Glomerular endothelial cell (primary cell): ENCODE measurements at regions not wholly inside any gene's neighbourhood (a gene's known extent, or its start where the extent isn't known, plus 50 kb on each side); places are given as distances from the start of the nearest gene placed in this dataset.
"Not testable (repeated sequence)": the region's sequence is repeated elsewhere in the genome, so short reads cannot be mapped to it uniquely, and the experiment has no call there.

Source experiments
- DNase-seq: peaks from one replicate; pipeline ENCODE4 v3.0.0-alpha.2; 2011; ENCODE audit warnings: low read depth, low spot score; ENCODE audit errors: extremely low read depth

DNA sequence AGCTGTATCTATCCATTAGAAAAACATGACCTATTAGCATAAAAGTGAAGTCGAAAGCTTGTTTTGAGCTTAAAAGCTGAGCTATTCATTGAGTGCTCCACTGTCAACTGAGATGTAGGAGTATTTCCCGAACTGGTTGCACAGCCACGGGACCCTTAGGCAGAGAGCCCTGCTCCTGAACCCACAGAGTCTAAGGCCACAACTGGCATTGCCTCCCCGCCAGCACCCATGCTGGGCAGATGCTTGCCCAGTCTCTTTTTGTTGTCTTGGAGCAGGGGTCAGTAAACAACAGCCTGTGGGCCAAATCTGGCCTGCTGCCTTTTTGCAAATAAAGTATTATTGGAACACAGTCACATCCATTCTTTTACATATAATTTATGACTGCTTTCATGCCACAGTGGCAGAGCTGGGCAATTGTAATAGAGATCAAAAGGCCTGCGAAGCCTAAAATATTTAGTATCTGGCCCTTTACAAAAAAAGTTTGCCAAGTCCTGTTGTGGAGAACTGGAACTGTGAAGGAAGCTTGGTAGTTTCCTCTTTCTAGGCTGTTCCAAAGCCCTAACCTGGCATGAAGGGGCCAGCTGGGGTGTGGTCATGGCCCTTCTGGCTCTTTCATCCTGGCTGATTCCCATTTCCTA lies 58.4 kb upstream of the WAPL start:
- no peak for DNase-seq

GRCh38 chr10:86580521-86580891 lies 58.9 kb upstream of the WAPL start:
- no peak for DNase-seq

- no peak for DNase-seq
Measured at GRCh38 chr10:86583983-86584382, 62.4 kb upstream of the WAPL start.

- DNase-seq = peak; percentile 18
Measured at GRCh38 chr10:86585037-86585929, 63.7 kb upstream of the WAPL start.

DNA sequence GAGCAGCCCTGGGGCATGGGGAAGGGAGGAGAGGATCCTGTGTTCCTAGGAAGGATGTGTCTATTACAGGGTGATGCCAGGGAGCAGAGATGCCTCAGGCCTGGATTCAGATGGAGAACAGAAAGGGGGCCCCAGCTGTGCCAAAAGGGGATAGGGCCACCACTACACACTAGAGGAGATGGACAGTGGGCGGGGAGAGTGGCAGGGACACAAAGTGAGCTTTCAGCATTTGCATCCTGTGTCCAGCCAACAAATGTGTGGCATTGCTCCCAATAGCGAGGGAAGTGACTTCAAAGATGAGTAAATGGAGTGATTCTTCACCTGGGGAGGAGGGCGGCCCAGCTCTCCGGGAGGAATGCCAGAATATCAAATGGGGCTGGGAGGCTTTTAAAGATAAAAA lies 64.9 kb upstream of the WAPL start:
- no peak for DNase-seq

- not testable (repeated sequence) for DNase-seq
Measured at GRCh38 chr10:86588781-86589180, 65.6 kb upstream of the OPN4 start.

DNA sequence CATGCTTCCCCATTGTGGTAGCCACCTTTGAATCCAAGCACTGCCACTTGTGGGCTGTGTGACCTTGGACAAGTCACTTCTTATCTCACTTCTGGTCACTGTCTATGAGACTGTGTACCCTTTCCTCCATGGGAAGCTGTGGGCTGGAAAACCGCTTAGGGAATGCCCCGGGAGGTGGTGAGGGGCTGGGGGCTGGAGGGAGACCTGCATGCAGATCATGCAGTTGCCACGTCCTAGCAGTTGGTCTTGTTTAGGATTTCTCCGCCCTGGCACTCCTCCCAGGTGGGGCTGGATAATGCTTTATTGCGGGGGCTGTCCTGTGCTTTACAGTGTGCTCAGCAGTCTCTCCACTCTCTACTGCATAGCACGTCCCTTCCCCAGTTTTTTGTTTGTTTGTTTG lies 62.9 kb upstream of the OPN4 start:
- DNase-seq = no peak

GRCh38 chr10:86592413-86592812 lies 61.9 kb upstream of the OPN4 start:
- DNase-seq = no peak

DNA sequence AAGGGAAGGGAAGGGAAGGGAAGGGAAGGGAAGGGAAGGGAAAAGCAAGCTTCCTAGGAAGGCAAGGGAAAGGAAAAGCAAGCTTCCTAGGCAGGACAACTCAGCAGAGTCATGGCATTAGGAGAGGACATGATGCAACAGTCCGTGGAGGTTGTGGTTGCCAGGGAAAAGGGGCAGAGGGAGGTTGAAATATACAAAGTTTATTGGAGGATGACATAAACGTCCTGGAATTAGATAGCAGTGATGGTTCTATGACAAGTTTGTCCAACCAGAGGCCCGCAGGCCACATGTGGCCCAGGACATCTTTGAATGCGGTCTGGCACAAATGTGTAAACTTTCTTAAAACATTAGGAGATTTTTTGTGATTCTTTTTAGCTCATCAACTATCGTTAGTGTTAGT lies 59.8 kb upstream of the OPN4 start:
- no peak for DNase-seq

DNA sequence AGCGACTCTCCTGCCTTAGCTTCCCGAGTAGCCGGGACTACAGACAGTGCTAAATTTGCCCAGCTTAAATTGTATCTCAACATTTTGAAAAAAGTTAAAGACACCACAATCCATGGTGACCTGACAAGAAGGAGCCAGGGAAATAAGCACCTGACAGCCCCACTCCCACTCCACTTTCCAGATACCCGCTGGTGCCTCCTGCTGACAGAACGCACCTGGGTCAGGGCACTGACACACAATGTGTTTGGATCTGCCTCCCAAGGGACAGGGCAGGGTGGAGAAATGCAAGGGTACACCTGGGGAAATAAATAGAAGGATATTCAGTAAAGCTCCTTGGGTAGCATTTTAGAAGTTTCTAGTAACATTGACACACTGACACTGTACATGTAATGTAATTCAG lies 58.9 kb upstream of the OPN4 start:
- DNase-seq = no peak

DNA sequence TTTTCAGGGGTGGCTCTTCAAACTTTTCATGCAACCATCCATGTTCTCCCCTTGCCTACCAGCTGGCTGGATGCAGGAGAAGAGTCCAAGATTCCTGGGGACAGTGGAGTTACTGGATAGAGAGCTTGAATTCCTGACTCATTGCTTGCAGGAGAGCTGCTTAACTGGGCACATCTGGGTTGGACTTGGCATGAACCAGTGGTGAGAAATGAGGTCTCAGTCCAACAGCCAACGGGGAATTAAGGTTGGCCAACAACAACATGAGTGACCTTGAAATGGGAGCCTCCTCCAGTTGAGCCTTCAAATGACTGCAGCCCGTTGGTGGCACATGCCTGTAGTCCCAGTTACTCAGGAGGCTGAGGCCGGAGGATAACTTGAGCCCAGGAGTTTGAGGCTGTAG lies 58.1 kb upstream of the OPN4 start:
- no peak for DNase-seq

DNA sequence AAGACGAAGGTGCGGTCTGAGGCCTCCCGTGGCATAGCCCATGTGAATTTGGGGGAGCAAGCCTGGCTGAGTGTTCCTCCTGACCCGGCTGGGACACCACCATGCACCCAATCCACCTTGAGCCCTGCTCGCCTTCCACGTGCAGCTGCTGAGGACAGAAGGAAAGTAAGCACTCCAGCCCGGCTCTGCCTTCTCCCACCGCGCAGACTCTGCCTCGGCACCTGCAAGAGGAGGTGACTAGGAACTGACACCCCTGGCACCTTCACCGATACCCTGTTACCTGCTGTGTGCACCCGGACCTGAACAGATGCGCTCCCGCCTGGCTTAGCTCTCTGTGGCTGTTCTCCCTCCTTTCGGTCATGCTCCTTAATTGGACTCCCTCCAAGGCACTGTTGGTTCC lies 57.0 kb upstream of the OPN4 start:
- DNase-seq = no peak

- DNase-seq = no peak
Measured at GRCh38 chr10:86598151-86598550, 56.2 kb upstream of the OPN4 start.

- no peak for DNase-seq
Measured at GRCh38 chr10:86599041-86599440, 55.3 kb upstream of the OPN4 start.

- no peak for DNase-seq
Measured at GRCh38 chr10:86599729-86600128, 54.6 kb upstream of the OPN4 start.

DNA sequence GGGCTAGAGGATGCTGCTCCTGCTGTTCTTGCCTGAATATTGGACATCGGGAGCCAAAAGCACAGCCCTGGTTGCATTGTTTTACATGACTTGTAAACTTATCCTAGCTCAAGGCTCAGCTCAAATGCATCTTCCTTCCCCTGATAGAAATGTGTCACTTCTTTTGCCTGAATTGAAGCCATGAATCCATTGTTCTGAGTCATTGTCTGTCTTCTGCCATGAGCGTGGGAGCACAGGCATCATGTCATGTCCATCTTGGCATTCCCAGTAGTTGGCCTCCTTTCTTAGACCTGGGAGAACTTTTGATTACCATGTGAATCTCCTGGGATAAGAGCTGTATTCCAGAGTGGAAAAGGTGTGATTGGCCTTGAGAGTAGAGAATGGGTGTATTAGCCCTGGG lies 54.1 kb upstream of the OPN4 start:
- no peak for DNase-seq

DNA sequence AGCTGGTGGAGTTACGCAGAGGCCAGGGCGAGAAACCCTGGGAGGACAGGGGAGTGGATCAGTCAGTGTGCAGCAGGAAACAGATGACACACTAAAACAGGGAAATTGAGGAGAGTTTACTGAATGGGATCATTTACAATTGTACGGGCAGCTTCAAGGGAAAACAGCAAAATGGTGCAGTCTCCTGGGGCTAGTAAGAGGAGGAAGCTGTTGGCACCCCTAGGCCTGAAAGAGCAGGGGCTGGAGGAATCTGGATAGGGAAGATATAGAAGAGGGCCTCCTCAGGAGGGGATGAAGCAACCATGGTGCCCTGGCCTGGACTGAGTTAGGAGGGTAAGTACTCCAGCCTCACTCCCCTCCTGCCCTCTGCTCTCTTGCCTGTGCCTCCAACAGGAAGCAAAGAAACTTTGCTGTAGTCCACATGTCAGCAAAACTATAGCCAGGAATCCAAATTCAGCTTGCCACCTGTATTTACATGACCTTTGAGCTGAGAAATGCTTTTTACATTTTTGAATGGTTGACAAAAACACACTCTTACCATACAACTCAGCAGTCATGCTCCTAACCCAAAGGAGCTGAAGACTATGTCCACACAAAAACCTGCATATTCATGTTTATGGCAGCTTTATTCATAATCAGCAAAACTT lies 52.3 kb upstream of the OPN4 start:
- no peak for DNase-seq

- DNase-seq = no peak
Measured at GRCh38 chr10:86603256-86603655, 51.1 kb upstream of the OPN4 start.
